Neural cell (in vitro differentiated cells): ENCODE measurements at regions not wholly inside any gene's neighbourhood (a gene's known extent, or its start where the extent isn't known, plus 50 kb on each side); places are given as distances from the start of the nearest gene placed in this dataset.

Source experiments
- H2AFZ ChIP-seq: fragments of 200-600, 300-800 bp; sonication (generic), shearing (Covaris generic); 2 replicates; pipeline ENCODE4 v1.6.0; 2014; ENCODE audit warnings: low read depth, mild to moderate bottlenecking, antibody characterized with exemption, low read length, moderate library complexity
- H3F3A ChIP-seq: fragments of 200-600 bp; shearing (Covaris generic); 2 replicates; pipeline ENCODE4 v1.6.1; 2016; ENCODE audit warnings: mild to moderate bottlenecking, moderate library complexity, mixed read lengths, antibody characterized with exemption, low read length; ENCODE audit not compliant: insufficient read depth, poor library complexity, severe bottlenecking
- H3K27ac ChIP-seq: fragments of 200-600, 300-800 bp; sonication (generic), shearing (Covaris generic); 2 replicates; pipeline ENCODE4 v1.5.1; 2014; ENCODE audit warnings: mild to moderate bottlenecking, low read length, moderate library complexity
- H3K27me3 ChIP-seq: fragments of 300-800, 200-600 bp; sonication (generic), shearing (Covaris generic); 2 replicates; pipeline ENCODE4 v1.6.0; 2014; ENCODE audit warnings: mild to moderate bottlenecking, low read depth, low read length, moderate library complexity; ENCODE audit not compliant: insufficient read depth
- H3K36me3 ChIP-seq: fragments of 300-800, 200-600 bp; sonication (generic), shearing (Covaris generic); 2 replicates; pipeline ENCODE4 v1.5.1; 2014; ENCODE audit warnings: mild to moderate bottlenecking, antibody characterized with exemption, low read length, moderate library complexity; ENCODE audit not compliant: insufficient read depth
- H3K4me2 ChIP-seq: fragments of 300-800, 200-600 bp; sonication (generic), shearing (Covaris generic); 2 replicates; pipeline ENCODE4 v1.6.0; 2014; ENCODE audit warnings: mild to moderate bottlenecking, low read length
- H3K4me3 ChIP-seq: fragments of 300-800, 200-600 bp; sonication (generic), shearing (Covaris generic); 2 replicates; pipeline ENCODE4 v1.5.1; 2014; ENCODE audit warnings: mild to moderate bottlenecking, low read length, moderate library complexity
- H3K79me2 ChIP-seq: fragments of 200-600 bp; shearing (Covaris generic); replicated peaks from 2 replicates; pipeline ENCODE4 v1.6.0; 2014; ENCODE audit warnings: mild to moderate bottlenecking, low read length, moderate library complexity; ENCODE audit not compliant: insufficient read depth
- H3K9ac ChIP-seq: fragments of 300-800, 200-600 bp; sonication (generic), shearing (Covaris generic); 2 replicates; pipeline ENCODE4 v1.6.1; 2016; ENCODE audit warnings: mild to moderate bottlenecking, low read length, mixed read lengths
- H3K9me2 ChIP-seq: fragments of 200-600 bp; shearing (Covaris generic); 2 replicates; pipeline ENCODE4 v1.6.1; 2016; ENCODE audit warnings: mild to moderate bottlenecking, low read length, mixed read lengths; ENCODE audit not compliant: insufficient read depth
- H3K9me3 ChIP-seq: fragments of 200-600, 300-800 bp; sonication (generic), shearing (Covaris generic); 2 replicates; pipeline ENCODE4 v1.6.1; 2016; ENCODE audit warnings: mild to moderate bottlenecking, mixed run types, low read length, moderate library complexity, mixed read lengths
- H4K20me1 ChIP-seq: fragments of 200-600 bp; shearing (Covaris generic); 2 replicates; pipeline ENCODE4 v1.6.1; 2016; ENCODE audit warnings: mild to moderate bottlenecking, mixed run types; ENCODE audit not compliant: insufficient read depth
- CTCF ChIP-seq: fragments of 450-650 bp; IDR thresholded peaks from 2 replicates; pipeline ENCODE4 v1.5.1; 2014; ENCODE audit warnings: antibody characterized with exemption, mild to moderate bottlenecking, moderate library complexity; ENCODE audit not compliant: poor library complexity, severe bottlenecking
- EP300 ChIP-seq: fragments of 450-650 bp; conservative IDR thresholded peaks from 2 replicates; pipeline ENCODE4 v1.6.1; 2014; ENCODE audit warnings: antibody characterized with exemption, mild to moderate bottlenecking, moderate library complexity; ENCODE audit not compliant: poor library complexity, severe bottlenecking
- EZH2 ChIP-seq: fragments of 200-600, 300-800 bp; shearing (Covaris generic), sonication (generic); IDR thresholded peaks from 2 replicates; pipeline ENCODE4 v1.6.1; 2014; ENCODE audit warnings: antibody characterized with exemption, low read length, borderline replicate concordance, mild to moderate bottlenecking; ENCODE audit not compliant: insufficient read depth, poor library complexity, severe bottlenecking
- MXI1 ChIP-seq: fragments of 450-650 bp; conservative IDR thresholded peaks from 2 replicates; pipeline ENCODE4 v1.6.1; 2014; ENCODE audit warnings: antibody characterized with exemption, mild to moderate bottlenecking; ENCODE audit not compliant: poor library complexity, severe bottlenecking
- POLR2AphosphoS5 ChIP-seq: IDR thresholded peaks from 2 replicates; pipeline ENCODE4 v1.6.1; 2012
- RAD21 ChIP-seq: fragments of 450-650 bp; conservative IDR thresholded peaks from 2 replicates; pipeline ENCODE4 v1.6.1; 2014; ENCODE audit warnings: antibody characterized with exemption, mild to moderate bottlenecking, moderate library complexity
- REST ChIP-seq: IDR thresholded peaks from 2 replicates; pipeline ENCODE4 v1.6.1; 2012; ENCODE audit warnings: borderline replicate concordance
- SMC3 ChIP-seq: fragments of 450-650 bp; conservative IDR thresholded peaks from 2 replicates; pipeline ENCODE4 v1.6.1; 2014; ENCODE audit warnings: antibody characterized with exemption, mild to moderate bottlenecking, moderate library complexity; ENCODE audit not compliant: poor library complexity
- TAF1 ChIP-seq: IDR thresholded peaks from 2 replicates; pipeline ENCODE4 v1.6.1; 2012; ENCODE audit warnings: low read depth

- H3K4me2 ChIP-seq = no peak overlapping the region
- no peaks in the 10 kb centered on the region for H3K9me2 ChIP-seq
- no peaks in the 10 kb centered on the region for H3K27me3 ChIP-seq
- no peaks in the 10 kb centered on the region for H4K20me1 ChIP-seq
- H3K36me3 ChIP-seq = no peaks in the 10 kb centered on the region
- no peaks in the 10 kb centered on the region for H3F3A ChIP-seq
- no peaks in the 10 kb centered on the region for H3K79me2 ChIP-seq
- H3K27ac ChIP-seq = no peak overlapping the region
- TF ChIP-seq CTCF (peak; percentile 39), RAD21 (peak; percentile 32), MXI1 (no peak), TAF1 (no peak), EP300 (no peak), POLR2AphosphoS5 (no peak)
- H3K4me3 ChIP-seq = no peak overlapping the region
- no peak overlapping the region for H3K9ac ChIP-seq
- H3K9me3 ChIP-seq = no peaks in the 10 kb centered on the region
- H2AFZ ChIP-seq = no peak overlapping the region
Observed at GRCh38 chr14:44149597-44149996, 357.5 kb downstream of the FSCB start.

GRCh38 chr14:44142006-44142405 lies 365.1 kb downstream of the FSCB start:
- Histone ChIP-seq H3K9me3 (no peaks in the 10 kb centered on the region), H2AFZ (no peak overlapping the region), H3K36me3 (no peaks in the 10 kb centered on the region), H3K79me2 (no peaks in the 10 kb centered on the region), H3K27ac (no peak overlapping the region), H3K27me3 (no peaks in the 10 kb centered on the region), H3K9me2 (no peaks in the 10 kb centered on the region), H3K4me3 (no peak overlapping the region), H3K9ac (no peak overlapping the region), H3K4me2 (no peak overlapping the region), H4K20me1 (no peaks in the 10 kb centered on the region), H3F3A (no peaks in the 10 kb centered on the region)
- TF ChIP-seq REST = no peak
- no peak for TF ChIP-seq EZH2
- no peak for TF ChIP-seq TAF1

GRCh38 chr14:44135972-44136371 lies 371.1 kb downstream of the FSCB start:
- Histone ChIP-seq H3K9me3 (no peaks in the 10 kb centered on the region), H3K4me2 (no peak overlapping the region), H3K36me3 (no peaks in the 10 kb centered on the region), H3K79me2 (no peaks in the 10 kb centered on the region), H3K27me3 (no peaks in the 10 kb centered on the region), H4K20me1 (no peaks in the 10 kb centered on the region), H3K9me2 (no peaks in the 10 kb centered on the region), H3K4me3 (no peak overlapping the region), H2AFZ (no peak overlapping the region), H3K9ac (no peak overlapping the region), H3K27ac (no peak overlapping the region), H3F3A (no peaks in the 10 kb centered on the region)
- TF ChIP-seq RAD21 (no peak), SMC3 (no peak), EZH2 (no peak), CTCF (no peak), REST (no peak), EP300 (no peak), POLR2AphosphoS5 (no peak), MXI1 (no peak), TAF1 (no peak)
